LNCAP (cell line): ENCODE measurements at regions not wholly inside any gene's neighbourhood (a gene's known extent, or its start where the extent isn't known, plus 50 kb on each side); places are given as distances from the start of the nearest gene placed in this dataset.

ENCODE experiments used
- TF ChIP-seq, protein P1 (sequence below): fragments of 450-650 bp; IDR thresholded peaks from 2 replicates; pipeline ENCODE4 v1.5.1; 2017; ENCODE audit warnings: mild to moderate bottlenecking

DNA sequence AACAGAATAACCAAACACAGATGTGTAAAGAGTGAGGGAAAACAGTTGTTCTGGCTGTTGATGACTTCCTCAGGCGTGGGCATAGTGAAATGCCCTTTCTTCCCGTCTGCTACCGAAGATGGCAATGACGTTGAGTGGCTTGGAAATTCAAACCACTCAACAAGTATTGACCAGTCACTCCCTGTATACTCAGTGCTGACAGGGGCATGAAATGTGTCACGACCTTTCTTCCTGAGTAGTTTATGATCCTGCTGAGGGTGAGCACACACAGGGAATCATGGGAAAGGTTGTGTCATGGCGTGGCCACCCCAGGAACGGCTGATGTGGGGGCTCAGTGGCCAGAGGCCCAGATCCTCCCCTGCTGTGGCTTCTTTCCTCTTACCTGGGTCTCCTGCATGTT lies 87.8 kb upstream of the C1QTNF9B start:
- TF ChIP-seq, protein P1, sequence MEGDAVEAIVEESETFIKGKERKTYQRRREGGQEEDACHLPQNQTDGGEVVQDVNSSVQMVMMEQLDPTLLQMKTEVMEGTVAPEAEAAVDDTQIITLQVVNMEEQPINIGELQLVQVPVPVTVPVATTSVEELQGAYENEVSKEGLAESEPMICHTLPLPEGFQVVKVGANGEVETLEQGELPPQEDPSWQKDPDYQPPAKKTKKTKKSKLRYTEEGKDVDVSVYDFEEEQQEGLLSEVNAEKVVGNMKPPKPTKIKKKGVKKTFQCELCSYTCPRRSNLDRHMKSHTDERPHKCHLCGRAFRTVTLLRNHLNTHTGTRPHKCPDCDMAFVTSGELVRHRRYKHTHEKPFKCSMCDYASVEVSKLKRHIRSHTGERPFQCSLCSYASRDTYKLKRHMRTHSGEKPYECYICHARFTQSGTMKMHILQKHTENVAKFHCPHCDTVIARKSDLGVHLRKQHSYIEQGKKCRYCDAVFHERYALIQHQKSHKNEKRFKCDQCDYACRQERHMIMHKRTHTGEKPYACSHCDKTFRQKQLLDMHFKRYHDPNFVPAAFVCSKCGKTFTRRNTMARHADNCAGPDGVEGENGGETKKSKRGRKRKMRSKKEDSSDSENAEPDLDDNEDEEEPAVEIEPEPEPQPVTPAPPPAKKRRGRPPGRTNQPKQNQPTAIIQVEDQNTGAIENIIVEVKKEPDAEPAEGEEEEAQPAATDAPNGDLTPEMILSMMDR: no peak

DNA sequence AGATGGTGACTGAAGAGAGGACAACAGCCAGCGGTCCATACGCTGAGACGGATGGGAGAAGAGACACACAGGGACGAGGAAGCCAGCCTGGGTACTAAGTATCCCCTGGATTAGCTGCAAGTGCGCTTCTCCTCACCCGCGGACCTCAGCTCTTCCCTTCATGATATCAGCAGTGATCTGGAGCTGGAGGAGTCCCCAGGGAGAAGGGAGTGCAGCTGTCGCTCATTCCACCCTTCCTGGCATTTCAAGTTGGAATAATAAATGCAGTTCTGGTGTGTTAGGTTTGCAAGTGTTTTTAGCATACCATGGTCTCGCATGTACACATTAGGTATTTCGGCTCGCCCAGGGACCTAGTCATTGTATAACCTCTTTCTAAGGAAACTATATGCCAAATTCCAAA lies 88.5 kb upstream of the C1QTNF9B start:
- TF ChIP-seq, protein P1: no peak

DNA sequence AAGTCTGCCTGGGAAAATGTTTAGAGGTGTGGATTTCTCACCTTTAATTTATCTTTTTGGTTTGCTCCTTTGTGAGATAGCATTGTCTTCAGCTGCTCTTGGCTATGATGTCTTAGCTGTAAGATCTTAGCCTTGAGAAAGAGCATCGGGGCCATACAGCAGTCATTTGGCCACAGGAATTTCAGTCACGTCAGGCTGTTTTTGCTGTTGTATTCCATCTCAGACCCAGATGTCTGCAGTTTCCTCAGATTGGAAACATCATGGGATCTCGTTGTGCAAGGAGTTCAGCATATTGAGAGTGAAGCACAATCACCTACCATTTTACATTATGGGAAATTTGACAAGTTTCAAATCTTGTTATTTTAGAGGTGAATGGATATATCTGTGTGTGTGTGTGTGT lies 89.3 kb upstream of the C1QTNF9B start:
- TF ChIP-seq, protein P1: no peak

DNA sequence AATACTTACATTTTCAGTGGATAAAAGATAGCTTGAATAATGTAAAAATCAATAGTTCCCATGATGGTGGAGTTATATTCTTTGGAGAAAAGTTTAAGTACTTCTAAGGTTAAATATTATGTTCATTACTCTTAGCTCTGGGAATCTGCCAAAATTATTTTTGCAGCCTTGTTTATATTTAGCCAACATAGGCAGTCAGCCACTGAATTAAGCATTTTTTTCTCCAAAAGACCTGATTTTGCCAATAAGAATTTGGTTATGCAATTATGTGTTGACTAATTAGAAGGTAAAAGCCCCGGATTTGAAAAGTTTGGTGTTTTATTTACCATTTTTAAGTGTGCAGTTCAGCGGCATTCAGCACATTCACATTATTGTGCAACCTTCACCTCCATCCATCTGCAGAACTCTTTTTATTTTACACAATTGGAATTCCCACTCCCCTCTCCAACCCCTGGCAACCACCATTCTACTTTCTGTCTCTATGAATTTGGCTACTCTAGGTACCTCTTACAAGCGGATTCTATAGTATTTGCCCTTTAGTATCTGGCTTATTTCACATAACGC lies 90.1 kb upstream of the C1QTNF9B start:
- TF ChIP-seq, protein P1: no peak

DNA sequence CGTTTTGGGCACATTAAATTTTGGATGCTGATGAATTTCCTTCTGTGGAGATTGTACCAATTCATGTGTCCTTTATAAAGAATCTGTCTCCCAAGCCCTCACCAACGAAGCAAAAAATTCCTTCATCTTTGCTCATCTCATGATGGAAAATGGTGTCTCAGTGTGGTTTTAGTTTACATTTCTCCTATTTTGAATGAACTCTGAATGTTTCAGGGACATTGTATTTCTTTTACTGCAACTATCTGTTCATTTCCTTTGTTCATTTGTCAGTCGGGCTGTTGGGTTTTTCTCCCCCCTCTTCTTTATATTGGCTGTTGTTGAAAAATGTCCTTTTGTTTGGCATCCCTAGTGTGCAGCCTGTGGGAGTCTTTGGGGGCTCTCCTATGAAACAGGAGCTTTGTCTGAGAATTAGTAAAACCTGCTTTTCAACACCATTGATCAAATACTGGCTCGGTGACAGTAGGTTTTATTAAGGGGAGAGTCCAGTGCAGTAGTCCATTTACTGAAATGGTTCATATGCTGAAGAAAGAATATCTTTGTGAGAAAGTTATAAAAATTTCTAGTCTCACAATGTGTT lies 91.3 kb upstream of the C1QTNF9B start:
- TF ChIP-seq, protein P1: no peak

DNA sequence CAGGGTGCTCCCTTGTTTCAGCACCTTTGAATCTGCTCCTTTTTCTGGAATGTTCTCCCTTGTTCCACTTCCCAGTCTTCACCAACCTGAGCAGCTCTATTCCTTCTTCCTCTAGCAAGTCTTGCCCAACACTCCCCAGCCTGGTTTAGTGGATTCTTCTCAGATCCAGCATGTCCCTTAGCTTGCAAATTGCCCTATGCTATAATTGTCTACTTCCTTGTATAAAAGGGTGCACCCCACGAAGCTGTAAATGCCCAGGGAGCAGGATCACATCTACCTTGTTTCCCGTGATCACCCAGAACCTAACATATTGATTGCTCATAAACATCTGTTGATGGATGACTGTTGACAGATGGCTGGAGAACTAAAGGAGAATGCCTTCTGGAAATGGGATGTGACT lies 93.2 kb upstream of the C1QTNF9B start:
- TF ChIP-seq, protein P1: no peak

DNA sequence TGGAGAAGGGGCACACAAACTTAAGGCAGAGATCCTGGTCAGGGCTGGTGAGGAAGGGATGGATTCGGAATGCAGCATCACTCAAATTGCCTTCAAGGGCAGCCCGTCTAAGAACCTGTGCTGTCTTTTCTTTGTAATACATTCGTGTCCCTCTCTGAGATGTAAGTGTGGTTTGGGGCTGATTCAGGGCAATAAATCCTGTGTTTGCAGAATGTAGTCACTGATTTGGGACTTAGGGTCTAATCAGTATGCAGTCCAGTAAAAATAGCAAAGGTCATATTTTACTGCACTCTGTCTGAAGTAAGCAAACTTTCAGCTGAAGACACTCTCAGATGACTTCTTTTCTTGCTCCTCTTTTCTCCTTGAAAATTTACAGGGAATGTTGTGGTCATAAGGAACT lies 93.8 kb upstream of the C1QTNF9B start:
- TF ChIP-seq, protein P1: no peak
